IMR-90 (cell line): ENCODE measurements at regions not wholly inside any gene's neighbourhood (a gene's known extent, or its start where the extent isn't known, plus 50 kb on each side); places are given as distances from the start of the nearest gene placed in this dataset.

Source experiments
- ATAC-seq: fragments of 200-7000 bp; cut with Tn5 transposase; 2 replicates; pipeline ENCODE4 v1.9.1; 2020; ENCODE audit warnings: low read depth, mild to moderate bottlenecking, moderate library complexity
- BruUV-seq: library from RNA; stranded (reverse); fragments of 400-500 nt; replicated peaks from 2 replicates; lab custom pipeline; 2021; lab: Mats Ljungman, UMichigan
- CTCF ChIA-PET: fragments of 300-600 bp; formaldehyde crosslinking; extraction: SDS; loops from one replicate; lab custom pipeline; 2021; ENCODE audit warnings: antibody characterized with exemption; lab: Yijun Ruan, JAX
- POLR2A ChIA-PET: fragments of 300-600 bp; sonication (Branson Sonifier 250); formaldehyde crosslinking; loops from one replicate; lab custom pipeline; 2022; ENCODE audit warnings: antibody characterized with exemption; ENCODE audit not compliant: unreplicated experiment; lab: Charles Lee
- DNase-seq: peaks from one replicate; pipeline ENCODE4 v3.0.0; 2013
- H2AFZ ChIP-seq: replicated peaks from 2 replicates; pipeline ENCODE3; 2013; ENCODE audit warnings: low read length, mild to moderate bottlenecking; ENCODE audit not compliant: poor library complexity
- H2AK5ac ChIP-seq: 2 replicates; pipeline ENCODE4 v1.6.1; 2013; ENCODE audit warnings: low read depth, low read length, inconsistent platforms
- H2AK9ac ChIP-seq: replicated peaks from 2 replicates; pipeline ENCODE3; 2013; ENCODE audit warnings: mild to moderate bottlenecking, low read depth, low read length, moderate library complexity; ENCODE audit not compliant: poor library complexity
- H2BK120ac ChIP-seq: 2 replicates; pipeline ENCODE4 v1.6.1; 2013; ENCODE audit warnings: low read depth, low read length, inconsistent platforms
- H2BK15ac ChIP-seq: 3 replicates; pipeline ENCODE4 v1.6.1; 2013; ENCODE audit warnings: low read depth, low read length, inconsistent platforms
- H2BK20ac ChIP-seq: 2 replicates; pipeline ENCODE4 v1.6.1; 2013; ENCODE audit warnings: low read depth, mild to moderate bottlenecking, inconsistent platforms, low read length, moderate library complexity
- H2BK5ac ChIP-seq: 2 replicates; pipeline ENCODE4 v1.6.1; 2013; ENCODE audit warnings: mild to moderate bottlenecking, low read depth, low read length, inconsistent platforms; ENCODE audit not compliant: poor library complexity, severe bottlenecking
- H3K14ac ChIP-seq: replicated peaks from 2 replicates; pipeline ENCODE4 v1.6.1; 2013; ENCODE audit warnings: low read depth, low read length, inconsistent platforms
- H3K18ac ChIP-seq: 2 replicates; pipeline ENCODE4 v1.6.1; 2013; ENCODE audit warnings: low read depth, low read length, control low read depth
- H3K23ac ChIP-seq: 2 replicates; pipeline ENCODE4 v1.6.1; 2013; ENCODE audit warnings: low read depth, low read length, inconsistent platforms
- H3K27ac ChIP-seq: 2 replicates; pipeline ENCODE4 v1.5.1; 2013; ENCODE audit warnings: mild to moderate bottlenecking, control low read depth, low read length; ENCODE audit not compliant: insufficient read depth
- H3K27me3 ChIP-seq: 2 replicates; pipeline ENCODE4 v1.6.1; 2013; ENCODE audit warnings: low read length; ENCODE audit not compliant: control insufficient read depth, insufficient read depth
- H3K36me3 ChIP-seq: 2 replicates; pipeline ENCODE4 v1.6.1; 2013; ENCODE audit warnings: low read length, mixed read lengths; ENCODE audit not compliant: control insufficient read depth, insufficient read depth
- H3K4ac ChIP-seq: 2 replicates; pipeline ENCODE4 v1.6.1; 2013; ENCODE audit warnings: low read depth, low read length, inconsistent platforms
- H3K4me1 ChIP-seq: 2 replicates; pipeline ENCODE4 v1.6.1; 2013; ENCODE audit warnings: low read length, mixed read lengths; ENCODE audit not compliant: control insufficient read depth, insufficient read depth
- H3K4me2 ChIP-seq: 2 replicates; pipeline ENCODE4 v1.6.1; 2013; ENCODE audit warnings: low read depth, mild to moderate bottlenecking, control low read depth, low read length, moderate library complexity
- H3K4me3 ChIP-seq: 2 replicates; pipeline ENCODE4 v1.5.1; 2013; ENCODE audit warnings: low read depth, mild to moderate bottlenecking, control low read depth, low read length, moderate library complexity; ENCODE audit not compliant: insufficient read depth
- H3K56ac ChIP-seq: 2 replicates; pipeline ENCODE4 v1.6.1; 2013; ENCODE audit warnings: low read length, inconsistent platforms; ENCODE audit not compliant: insufficient read depth; ENCODE audit errors: extremely low read depth
- H3K79me1 ChIP-seq, 2 experiments: 2 replicates each; pipeline ENCODE4 v1.6.1; 2013; ENCODE audit warnings: low read length in 2 of 2, inconsistent platforms in 1 of 2, low read depth in 1 of 2
- H3K9ac ChIP-seq: 2 replicates; pipeline ENCODE4 v1.6.1; 2013; ENCODE audit warnings: low read depth, low read length, control low read depth
- H3K9me1 ChIP-seq: 2 replicates; pipeline ENCODE4 v1.6.1; 2013; ENCODE audit warnings: low read length, inconsistent platforms; ENCODE audit not compliant: insufficient read depth
- H3K9me3 ChIP-seq: 2 replicates; pipeline ENCODE4 v1.6.1; 2013; ENCODE audit warnings: low read length; ENCODE audit not compliant: control insufficient read depth, insufficient read depth
- H4K20me1 ChIP-seq: 2 replicates; pipeline ENCODE4 v1.6.1; 2013; ENCODE audit warnings: low read length, inconsistent platforms; ENCODE audit not compliant: insufficient read depth
- H4K5ac ChIP-seq: 2 replicates; pipeline ENCODE4 v1.6.1; 2013; ENCODE audit warnings: mild to moderate bottlenecking, low read depth, low read length, control low read depth
- H4K8ac ChIP-seq, 2 experiments: 2 replicates each; pipeline ENCODE4 v1.6.1; 2013; ENCODE audit warnings: low read depth in 2 of 2, low read length in 2 of 2, control low read depth in 1 of 2, inconsistent platforms in 1 of 2
- H4K91ac ChIP-seq: 2 replicates; pipeline ENCODE4 v1.6.1; 2013; ENCODE audit warnings: low read depth, low read length, inconsistent platforms; ENCODE audit not compliant: insufficient read depth
- CTCF ChIP-seq: conservative IDR thresholded peaks from 2 replicates; pipeline ENCODE4 v1.5.1; 2012; ENCODE audit warnings: mild to moderate bottlenecking, low read depth, low read length, improper control_type of control experiment
- MAZ ChIP-seq: IDR thresholded peaks from 2 replicates; pipeline ENCODE4 v1.6.1; 2012; ENCODE audit warnings: low read depth, mild to moderate bottlenecking, low read length, improper control_type of control experiment, moderate library complexity, borderline replicate concordance
- NFE2L2 ChIP-seq: fragments of 150-350 bp; IDR thresholded peaks from 2 replicates; pipeline ENCODE4 v1.6.1; 2016; ENCODE audit warnings: low read depth, mild to moderate bottlenecking, low read length
- POLR2A ChIP-seq: IDR thresholded peaks from 2 replicates; pipeline ENCODE4 v1.6.1; 2012; ENCODE audit warnings: mild to moderate bottlenecking, low read depth, low read length
- RFX5 ChIP-seq: IDR thresholded peaks from 2 replicates; pipeline ENCODE4 v1.8.0; 2012; ENCODE audit warnings: low read depth, mild to moderate bottlenecking, low read length, moderate library complexity
- USF2 ChIP-seq: fragments of 150-350 bp; IDR thresholded peaks from 2 replicates; pipeline ENCODE4 v1.6.1; 2017; ENCODE audit warnings: mild to moderate bottlenecking, antibody characterized with exemption, low read length, low read depth
- WGBS, 2 experiments: methylation state at CpG; one replicate each; pipeline versions ENCODE4 v1.1.5 to v1.1.7; 2013; ENCODE audit warnings: missing lambda C conversion rate in 2 of 2; ENCODE audit not compliant: insufficient read length in 1 of 2; ENCODE audit errors: extremely low coverage in 2 of 2; 5-methylcytosine and 5-hydroxymethylcytosine counted together
- dilution Hi-C: fragments of 300-500 bp; cut with HindIII; formaldehyde crosslinking; loops from one replicate; pipeline ENCODE4 v1.14.3; 2018; ENCODE audit warnings: low sequenced_read_pairs; ENCODE audit not compliant: unreplicated experiment
- in situ Hi-C: fragments of 300-500 bp; cut with MboI; formaldehyde crosslinking; loops from 3 replicates; pipeline ENCODE4 v1.14.3; 2019; ENCODE audit warnings: low sequenced_read_pairs, inconsistent platforms, mixed read lengths
- intact Hi-C: fragments of 100-400 bp; cut with micrococcal nuclease; formaldehyde crosslinking; loops from 2 replicates; pipeline ENCODE4 v1.10.0; 2022

GRCh38 chr7:25356534-25357151 is 128.4 kb upstream of the NPVF start:
- H4K8ac ChIP-seq = no peak overlapping the region
- H3K4me2 ChIP-seq = no peak overlapping the region
- H2AFZ ChIP-seq = no peak overlapping the region
- no peak overlapping the region for H2BK15ac ChIP-seq
- no peak for DNase-seq
- no peak overlapping the region for H2BK120ac ChIP-seq
- no peak overlapping the region for H3K56ac ChIP-seq
- no peaks in the 10 kb centered on the region for H3K79me1 ChIP-seq
- ChIA-PET POLR2A (no interaction called here), CTCF (no interaction called here)
- H4K5ac ChIP-seq = no peak overlapping the region
- TF ChIP-seq USF2 (no peak), NFE2L2 (no peak), MAZ (no peak), POLR2A (no peak), RFX5 (no peak), CTCF (no peak)
- no peaks in the 10 kb centered on the region for H3K9me3 ChIP-seq
- no peaks in the 10 kb centered on the region for H3K27me3 ChIP-seq
- H3K18ac ChIP-seq = no peak overlapping the region
- H3K9ac ChIP-seq = no peak overlapping the region
- intact Hi-C loops (no loop called here), in situ Hi-C loops (no loop called here), dilution Hi-C loops (no loop called here)
- no CpG with 5 or more reads among the region's 4 CpGs for WGBS, 2 experiments
- no TSS peak for BruUV-seq
- no peak overlapping the region for H3K4ac ChIP-seq
- no peak overlapping the region for H2BK5ac ChIP-seq
- no peak overlapping the region for H2AK9ac ChIP-seq
- H3K4me1 ChIP-seq = no peaks in the 10 kb centered on the region
- H2BK20ac ChIP-seq = no peak overlapping the region
- no peak for ATAC-seq
- no peak overlapping the region for H4K91ac ChIP-seq
- H3K4me3 ChIP-seq = no peak overlapping the region
- H4K20me1 ChIP-seq = no peaks in the 10 kb centered on the region
- H3K36me3 ChIP-seq = no peaks in the 10 kb centered on the region
- no peak overlapping the region for H3K27ac ChIP-seq
- no peak overlapping the region for H3K23ac ChIP-seq
- H3K9me1 ChIP-seq = no peaks in the 10 kb centered on the region
- H2AK5ac ChIP-seq = no peak overlapping the region
- no peak overlapping the region for H3K14ac ChIP-seq
